HG03439 (cell line): ENCODE measurements at regions not wholly inside any gene's neighbourhood (a gene's known extent, or its start where the extent isn't known, plus 50 kb on each side); places are given as distances from the start of the nearest gene placed in this dataset.
"Not testable (repeated sequence)": the region's sequence is repeated elsewhere in the genome, so short reads cannot be mapped to it uniquely, and the experiment has no call there.

Experiments
- ATAC-seq: cut with Tn5 transposase; IDR thresholded peaks from one replicate; pipeline ENCODE4 v1.9.1; 2021; ENCODE audit warnings: mild to moderate bottlenecking, moderate library complexity; ENCODE audit not compliant: unreplicated experiment

- ATAC-seq = no peak
Measured at GRCh38 chr12:18008642-18009041, 81.4 kb downstream of the RERGL start.

- no peak for ATAC-seq
Measured at GRCh38 chr12:17999174-17999801, 90.7 kb downstream of the RERGL start.

- peak; percentile 78 for ATAC-seq
Measured at GRCh38 chr12:17992002-17992656, 97.9 kb downstream of the RERGL start.

GRCh38 chr12:17982556-17982955 lies 107.4 kb downstream of the RERGL start:
- no peak for ATAC-seq

GRCh38 chr12:17976202-17976601 lies 113.8 kb downstream of the RERGL start:
- ATAC-seq = no peak

GRCh38 chr12:17975763-17976162 lies 114.2 kb downstream of the RERGL start:
- no peak for ATAC-seq

- ATAC-seq = no peak
Measured at GRCh38 chr12:17975239-17975638, 114.8 kb downstream of the RERGL start.

- ATAC-seq = no peak
Measured at GRCh38 chr12:17971850-17972249, 118.1 kb downstream of the RERGL start.

GRCh38 chr12:17954788-17955187 lies 135.2 kb downstream of the RERGL start:
- ATAC-seq = no peak

- no peak for ATAC-seq
Measured at GRCh38 chr12:17950898-17951297, 139.1 kb downstream of the RERGL start.

GRCh38 chr12:17949558-17950141 lies 140.3 kb downstream of the RERGL start:
- no peak for ATAC-seq

GRCh38 chr12:17928708-17929366 lies 161.2 kb downstream of the RERGL start:
- ATAC-seq = no peak

GRCh38 chr12:17918013-17918412 lies 172.0 kb downstream of the RERGL start:
- ATAC-seq = no peak

GRCh38 chr12:17884581-17884980 lies 205.4 kb downstream of the RERGL start:
- no peak for ATAC-seq

- ATAC-seq = no peak
Measured at GRCh38 chr12:17878714-17879113, 211.3 kb downstream of the RERGL start.

- no peak for ATAC-seq
Measured at GRCh38 chr12:17875230-17875629, 214.8 kb downstream of the RERGL start.

GRCh38 chr12:17866802-17867201 lies 223.2 kb downstream of the RERGL start:
- no peak for ATAC-seq

- ATAC-seq = not testable (repeated sequence)
Measured at GRCh38 chr12:17855548-17855947, 234.4 kb downstream of the RERGL start.

- ATAC-seq = no peak
Measured at GRCh38 chr12:17853054-17853453, 236.9 kb downstream of the RERGL start.

- ATAC-seq = no peak
Measured at GRCh38 chr12:17841496-17841895, 248.5 kb downstream of the RERGL start.

- no peak for ATAC-seq
Measured at GRCh38 chr12:17829813-17830212, 260.2 kb downstream of the RERGL start.

- ATAC-seq = no peak
Measured at GRCh38 chr12:17818931-17819330, 271.1 kb downstream of the RERGL start.
